IMR-90 (cell line): ENCODE measurements at regions not wholly inside any gene's neighbourhood (a gene's known extent, or its start where the extent isn't known, plus 50 kb on each side); places are given as distances from the start of the nearest gene placed in this dataset.

Source experiments
- BHLHE40 ChIP-seq: fragments of 150-350 bp; IDR thresholded peaks from 2 replicates; pipeline ENCODE4 v1.6.1; 2016; ENCODE audit warnings: mild to moderate bottlenecking, low read depth, low read length
- CEBPB ChIP-seq: IDR thresholded peaks from 2 replicates; pipeline ENCODE4 v1.6.1; 2012; ENCODE audit warnings: low read depth, low read length, improper control_type of control experiment
- CHD1 ChIP-seq: IDR thresholded peaks from 2 replicates; pipeline ENCODE4 v1.6.1; 2012; ENCODE audit warnings: low read depth, low read length, improper control_type of control experiment
- CTCF ChIP-seq: conservative IDR thresholded peaks from 2 replicates; pipeline ENCODE4 v1.5.1; 2012; ENCODE audit warnings: mild to moderate bottlenecking, low read depth, low read length, improper control_type of control experiment
- FOS ChIP-seq: fragments of 150-350 bp; IDR thresholded peaks from 2 replicates; pipeline ENCODE4 v1.6.1; 2016; ENCODE audit warnings: low read depth, low read length
- MAFK ChIP-seq: IDR thresholded peaks from 2 replicates; pipeline ENCODE4 v1.6.1; 2012; ENCODE audit warnings: low read depth, low read length, improper control_type of control experiment
- MAZ ChIP-seq: IDR thresholded peaks from 2 replicates; pipeline ENCODE4 v1.6.1; 2012; ENCODE audit warnings: low read depth, mild to moderate bottlenecking, low read length, improper control_type of control experiment, moderate library complexity, borderline replicate concordance
- MXI1 ChIP-seq: IDR thresholded peaks from 2 replicates; pipeline ENCODE4 v1.6.1; 2012; ENCODE audit warnings: low read depth, mild to moderate bottlenecking, low read length, moderate library complexity, borderline replicate concordance
- POLR2A ChIP-seq: IDR thresholded peaks from 2 replicates; pipeline ENCODE4 v1.6.1; 2012; ENCODE audit warnings: mild to moderate bottlenecking, low read depth, low read length
- RAD21 ChIP-seq: IDR thresholded peaks from 2 replicates; pipeline ENCODE4 v1.6.1; 2012; ENCODE audit warnings: low read length, improper control_type of control experiment
- RCOR1 ChIP-seq: IDR thresholded peaks from 2 replicates; pipeline ENCODE4 v1.6.1; 2012; ENCODE audit warnings: mild to moderate bottlenecking, low read length, improper control_type of control experiment; ENCODE audit not compliant: insufficient replicate concordance
- RFX5 ChIP-seq: IDR thresholded peaks from 2 replicates; pipeline ENCODE4 v1.8.0; 2012; ENCODE audit warnings: low read depth, mild to moderate bottlenecking, low read length, moderate library complexity
- SMC3 ChIP-seq: fragments of 150-350 bp; IDR thresholded peaks from 2 replicates; pipeline ENCODE4 v1.6.1; 2016; ENCODE audit warnings: low read depth, mild to moderate bottlenecking, antibody characterized with exemption, low read length, moderate library complexity
- USF2 ChIP-seq: fragments of 150-350 bp; IDR thresholded peaks from 2 replicates; pipeline ENCODE4 v1.6.1; 2017; ENCODE audit warnings: mild to moderate bottlenecking, antibody characterized with exemption, low read length, low read depth

GRCh38 chr7:41447450-41448042 is 255.3 kb downstream of the INHBA start:
- no peak for TF ChIP-seq POLR2A
- TF ChIP-seq CTCF = no peak
- TF ChIP-seq RFX5 = no peak
- TF ChIP-seq USF2 = no peak
- no peak for TF ChIP-seq MAFK
- no peak for TF ChIP-seq RAD21
- no peak for TF ChIP-seq RCOR1
- no peak for TF ChIP-seq CEBPB
- no peak for TF ChIP-seq FOS
- no peak for TF ChIP-seq CHD1
- no peak for TF ChIP-seq MAZ
- TF ChIP-seq SMC3 = no peak
- no peak for TF ChIP-seq MXI1
- no peak for TF ChIP-seq BHLHE40
